Aorta (tissue), 5 donors: ENCODE measurements at regions not wholly inside any gene's neighbourhood (a gene's known extent, or its start where the extent isn't known, plus 50 kb on each side); places are given as distances from the start of the nearest gene placed in this dataset.
"Not testable (repeated sequence)": the region's sequence is repeated elsewhere in the genome, so short reads cannot be mapped to it uniquely, and the experiment has no call there.

Experiments used
- ATAC-seq: fragments of 200-7000 bp; cut with Tn5 transposase; one replicate; pipeline ENCODE4 v1.9.1; 2022; ENCODE audit warnings: moderate library complexity; ENCODE audit not compliant: low FRiP score
- DNase-seq, 2 donors: peaks; one replicate each; pipeline ENCODE4 v3.0.0-alpha.2; 2020
- H3K27ac ChIP-seq, 2 donors: one replicate each; pipeline ENCODE4 v1.5.1; 2013; ENCODE audit warnings: low read length in 2 of 2, mild to moderate bottlenecking in 2 of 2, moderate library complexity in 2 of 2, control low read depth in 1 of 2, inconsistent platforms in 1 of 2, low read depth in 1 of 2
- H3K27me3 ChIP-seq, 2 donors: one replicate each; pipeline ENCODE4 v1.6.1; 2013; ENCODE audit warnings: control low read depth in 1 of 2, low read length in 1 of 2, mild to moderate bottlenecking in 1 of 2, moderate library complexity in 1 of 2; ENCODE audit not compliant: insufficient read depth in 2 of 2, control insufficient read depth in 1 of 2
- H3K36me3 ChIP-seq, 2 donors: one replicate each; pipeline ENCODE4 v1.6.1; 2013; ENCODE audit warnings: control low read depth in 1 of 2, low read length in 1 of 2, mild to moderate bottlenecking in 1 of 2; ENCODE audit not compliant: insufficient read depth in 2 of 2, control insufficient read depth in 1 of 2
- H3K4me1 ChIP-seq, 2 donors: one replicate each; pipeline ENCODE4 v1.6.1; 2013; ENCODE audit warnings: low read length in 2 of 2, control low read depth in 1 of 2, mild to moderate bottlenecking in 1 of 2, moderate library complexity in 1 of 2; ENCODE audit not compliant: insufficient read depth in 2 of 2, control insufficient read depth in 1 of 2
- H3K4me3 ChIP-seq, 2 donors: one replicate each; pipeline ENCODE4 v1.5.1; 2013; ENCODE audit warnings: low read length in 2 of 2, control low read depth in 1 of 2, mild to moderate bottlenecking in 1 of 2
- H3K9me3 ChIP-seq: one replicate; pipeline ENCODE4 v1.6.1; 2013; ENCODE audit warnings: mild to moderate bottlenecking, low read length; ENCODE audit not compliant: control insufficient read depth
- WGBS, 2 donors: extraction: QIAGEN DNeasy Blood & Tissue Kit; methylation state at CpG; one replicate each; pipeline ENCODE4 v1.1.7; 2013; 5-methylcytosine and 5-hydroxymethylcytosine counted together
- intact Hi-C, 2 donors: fragments of 100-400 bp; cut with DNase I; formaldehyde crosslinking; loops; one replicate each; pipeline versions ENCODE4 v1.14.2 to v1.15.0; 2022
- donor health status: healthy with polysubstance abuse.
- donor health status: Bipolar disorder and iron deficiency.
- donor health status: DM: no; HTN: no; CAD: no.
- donor health status: DM: no; HTN: no; CAD: no.
- donor health status: DM: yes; HTN: yes; CAD: no.

DNA sequence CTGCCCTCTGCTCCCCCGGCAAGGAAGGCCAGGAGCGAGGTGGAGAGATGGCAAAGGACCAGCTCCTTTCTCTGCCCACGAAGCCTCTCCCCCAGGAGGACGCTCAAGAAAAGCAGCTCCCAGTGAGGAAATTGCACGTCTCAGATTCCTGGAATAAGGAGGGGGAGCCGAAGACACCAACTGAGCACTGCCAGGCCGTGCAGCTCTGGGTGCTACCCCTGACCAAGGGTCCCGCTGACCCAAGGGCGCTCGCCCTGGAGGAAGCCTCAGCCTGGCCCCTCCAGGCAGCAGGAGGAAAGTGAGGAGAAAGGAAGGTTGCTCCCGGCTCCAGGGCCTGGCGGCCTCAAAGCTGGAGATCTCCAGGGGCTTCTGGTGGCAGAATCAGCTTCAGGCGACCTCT is 174.1 kb upstream of the SFSWAP start:
- 64 to 70% methylated on average over 13 of the region's 13 CpGs for WGBS, 2 donors
- no peak for ATAC-seq
- Histone ChIP-seq H3K36me3 (no peaks in the 10 kb centered on the region), H3K4me3 (no peak overlapping the region), H3K9me3 (no peaks in the 10 kb centered on the region), H3K27me3 (no peaks in the 10 kb centered on the region), H3K4me1 (no peaks in the 10 kb centered on the region), H3K27ac (no peak overlapping the region)
- no peak for DNase-seq
- intact Hi-C loops: no loop called here

DNA sequence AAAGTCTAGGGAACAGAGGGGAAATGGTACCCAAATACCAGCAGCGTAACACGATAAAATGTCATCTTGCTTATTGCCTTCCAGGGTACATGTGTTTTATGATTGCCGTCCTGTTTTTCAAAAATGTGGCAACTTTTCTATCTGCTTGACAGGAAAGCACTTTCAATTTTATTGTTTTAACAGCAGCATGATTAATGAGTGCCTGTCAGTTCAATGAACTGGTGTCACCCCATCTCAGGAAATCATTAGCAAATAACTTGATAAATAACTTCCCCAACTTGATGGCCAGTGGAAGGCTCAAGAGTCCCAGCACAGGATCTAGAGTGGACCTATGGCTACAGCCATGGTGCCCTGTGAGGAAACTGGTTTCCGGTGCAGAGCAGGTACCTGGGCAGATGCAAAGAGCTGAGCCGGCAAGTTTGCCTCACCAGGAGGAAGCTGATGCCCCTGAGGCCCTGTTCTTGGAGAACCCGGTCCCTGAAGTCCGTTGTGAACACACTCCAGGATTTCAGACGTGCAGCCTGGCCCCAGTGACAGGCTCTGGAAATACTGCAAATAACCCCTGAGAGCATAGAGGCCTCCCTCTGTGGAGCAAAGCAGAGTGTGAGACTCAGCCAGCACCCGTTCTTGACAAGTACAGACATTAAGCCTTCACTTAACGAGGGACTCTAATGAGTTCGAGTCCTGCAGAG is 173.5 kb upstream of the SFSWAP start:
- DNase-seq (no peak), ATAC-seq (no peak)
- Histone ChIP-seq H3K9me3 (no peaks in the 10 kb centered on the region), H3K4me1 (no peaks in the 10 kb centered on the region), H3K27me3 (no peaks in the 10 kb centered on the region), H3K27ac (no peak overlapping the region), H3K36me3 (no peaks in the 10 kb centered on the region), H3K4me3 (no peak overlapping the region)
- intact Hi-C loops: no loop called here
- 24 to 37% methylated on average over 11 of the region's 11 CpGs for WGBS, 2 donors

DNA sequence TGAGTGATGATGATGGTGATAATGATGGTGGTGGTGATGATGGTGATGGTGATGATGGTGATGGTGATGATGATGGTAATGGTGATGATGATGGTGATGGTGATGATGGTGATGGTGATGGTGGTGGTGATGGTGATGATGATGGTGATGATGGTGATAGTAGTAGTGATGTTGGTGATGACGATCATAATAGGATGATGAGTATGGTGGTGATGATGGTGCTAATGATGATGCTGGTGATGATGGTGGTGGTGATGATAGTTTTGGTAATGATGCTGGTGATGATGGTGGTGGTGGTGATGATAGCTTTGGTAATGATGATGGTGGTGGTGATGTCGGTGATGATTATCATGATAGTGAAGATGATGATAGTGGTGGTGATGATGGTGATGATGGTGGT is 171.5 kb upstream of the SFSWAP start:
- H3K27me3 ChIP-seq: no peaks in the 10 kb centered on the region
- no peaks in the 10 kb centered on the region for H3K36me3 ChIP-seq
- DNase-seq (no peak), ATAC-seq (no peak)
- H3K9me3 ChIP-seq: no peaks in the 10 kb centered on the region
- H3K27ac ChIP-seq: no peak overlapping the region
- H3K4me1 ChIP-seq: no peaks in the 10 kb centered on the region
- intact Hi-C loops: no loop called here
- no peak overlapping the region for H3K4me3 ChIP-seq
- 94 to 98% methylated on average over 2 of the region's 2 CpGs for WGBS, 2 donors

- Histone ChIP-seq H3K9me3 (no peaks in the 10 kb centered on the region), H3K36me3 (no peaks in the 10 kb centered on the region), H3K27ac (no peak overlapping the region), H3K4me3 (no peak overlapping the region), H3K4me1 (no peaks in the 10 kb centered on the region), H3K27me3 (no peaks in the 10 kb centered on the region)
- DNase-seq (no peak), ATAC-seq (no peak)
- intact Hi-C loops: no loop called here
- 95% methylated on average over 4 of the region's 4 CpGs for WGBS, 2 donors
These were observed 170.7 kb upstream of the SFSWAP start for GRCh38 chr12:131540138-131540623.

- H3K27ac ChIP-seq, H3K9me3 ChIP-seq, intact Hi-C loops, ATAC-seq, H3K27me3 ChIP-seq, H3K36me3 ChIP-seq, DNase-seq, H3K4me3 ChIP-seq, H3K4me1 ChIP-seq: not testable (repeated sequence)
- WGBS, 2 donors: 74 to 92% methylated on average over 1 of the region's 1 CpG
These were observed 169.4 kb upstream of the SFSWAP start for GRCh38 chr12:131541512-131541911.

DNA sequence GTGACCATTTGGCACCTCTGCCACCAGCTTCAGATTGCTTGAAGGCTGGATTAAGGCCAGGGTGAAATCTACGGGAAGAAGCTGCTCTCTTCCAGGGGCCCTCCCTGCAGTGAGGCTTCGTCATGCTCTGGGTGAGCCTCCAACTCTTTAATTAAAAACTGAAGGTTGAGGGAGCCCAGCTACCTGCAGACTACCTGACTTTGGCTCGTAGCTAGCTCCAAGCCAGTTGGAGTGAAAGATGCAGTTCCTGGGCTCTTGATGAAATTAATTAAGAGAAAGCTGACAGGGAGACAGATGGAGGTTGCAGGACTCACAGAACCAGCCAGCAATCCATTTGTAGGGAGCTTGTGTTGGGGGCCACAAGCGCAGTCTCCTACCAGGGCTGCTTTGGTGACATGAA is 168.5 kb upstream of the SFSWAP start:
- DNase-seq: no peak
- intact Hi-C loops: no loop called here
- ATAC-seq: no peak
- 71 to 72% methylated on average over 4 of the region's 4 CpGs for WGBS, 2 donors
- Histone ChIP-seq H3K4me3 (no peak overlapping the region), H3K9me3 (peaks cover 2% of the 10 kb centered on the region), H3K36me3 (no peaks in the 10 kb centered on the region), H3K4me1 (no peaks in the 10 kb centered on the region), H3K27me3 (no peaks in the 10 kb centered on the region), H3K27ac (no peak overlapping the region)

DNA sequence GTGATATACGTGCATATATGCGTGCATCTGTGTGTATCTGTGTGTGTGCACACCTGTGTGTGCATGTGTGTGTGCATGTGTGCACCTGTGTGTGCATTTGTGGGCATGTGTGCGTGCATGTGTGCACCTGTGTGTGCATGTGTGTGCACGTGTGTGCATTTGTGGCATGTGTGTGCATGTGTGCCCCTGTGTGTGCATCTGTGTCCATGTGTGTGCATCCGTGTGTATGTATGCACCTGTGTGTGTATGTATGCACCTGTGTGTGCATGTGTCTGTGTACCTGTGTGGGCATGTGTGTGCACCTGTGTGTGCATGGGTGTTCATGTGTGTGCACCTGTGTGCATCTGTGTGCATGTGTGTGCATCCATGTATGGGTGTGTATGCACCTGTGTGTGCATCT is 167.8 kb upstream of the SFSWAP start:
- ATAC-seq (no peak), DNase-seq (no peak)
- Histone ChIP-seq H3K36me3 (no peaks in the 10 kb centered on the region), H3K9me3 (peaks cover 3% of the 10 kb centered on the region), H3K4me1 (no peaks in the 10 kb centered on the region), H3K4me3 (no peak overlapping the region), H3K27ac (no peak overlapping the region), H3K27me3 (no peaks in the 10 kb centered on the region)
- intact Hi-C loops: no loop called here
- 82 to 88% methylated on average over 5 of the region's 5 CpGs for WGBS, 2 donors

GRCh38 chr12:131547555-131547954 is 163.3 kb upstream of the SFSWAP start:
- Histone ChIP-seq H3K27ac (no peak overlapping the region), H3K4me1 (no peaks in the 10 kb centered on the region), H3K36me3 (no peaks in the 10 kb centered on the region), H3K4me3 (no peak overlapping the region), H3K27me3 (no peaks in the 10 kb centered on the region), H3K9me3 (peaks cover 3% of the 10 kb centered on the region)
- DNase-seq (no peak), ATAC-seq (no peak)
- intact Hi-C loops: no loop called here
- WGBS, 2 donors: 64 to 69% methylated on average over 6 of the region's 6 CpGs

GRCh38 chr12:131550121-131550520 is 160.8 kb upstream of the SFSWAP start:
- ATAC-seq (no peak), DNase-seq (no peak)
- H3K27me3 ChIP-seq: no peaks in the 10 kb centered on the region
- H3K36me3 ChIP-seq: no peaks in the 10 kb centered on the region
- H3K9me3 ChIP-seq: peaks cover 3% of the 10 kb centered on the region
- H3K27ac ChIP-seq: no peak overlapping the region
- no peak overlapping the region for H3K4me3 ChIP-seq
- intact Hi-C loops: no loop called here
- 79 to 82% methylated on average over 5 of the region's 5 CpGs for WGBS, 2 donors
- no peaks in the 10 kb centered on the region for H3K4me1 ChIP-seq
